ENCODE measurements at regions not wholly inside any gene's neighbourhood (a gene's known extent, or its start where the extent isn't known, plus 50 kb on each side); places are given as distances from the start of the nearest gene placed in this dataset.
A peak's percentile ranks its signal among the peaks of the same experiment; 100 is the strongest.

- H3K4me3 ChIP-seq (ENCODE audit: low read depth, low read length) = peak overlapping the region; percentile 25
- no peak for DNase-seq (ENCODE audit: low read depth)
Measured at GRCh38 chr14:23694949-23695663, 58.9 kb downstream of the DHRS2 start.

GRCh38 chr14:23695664-23695999 is 59.5 kb downstream of the DHRS2 start:
- DNase-seq (ENCODE audit: low read depth) = peak; percentile 27
- no peak for TF ChIP-seq CTCF (IDR thresholded peaks at IDR 0.05; ENCODE audit: insufficient read depth, low read length)
- peak overlapping the region; percentile 13 for H3K4me3 ChIP-seq (ENCODE audit: low read depth, low read length)

More at GRCh38 chr14:23694949-23695663, 58.9 kb downstream of the DHRS2 start:
- TF ChIP-seq CTCF (IDR thresholded peaks at IDR 0.05; ENCODE audit: insufficient read depth, low read length) = no peak

GRCh38 chr14:23696701-23697239 is 60.6 kb downstream of the DHRS2 start:
- H3K4me3 ChIP-seq (ENCODE audit: low read depth, low read length) = no peak overlapping the region
- no peak for TF ChIP-seq CTCF (IDR thresholded peaks at IDR 0.05; ENCODE audit: insufficient read depth, low read length)
- DNase-seq (ENCODE audit: low read depth) = no peak

DNA sequence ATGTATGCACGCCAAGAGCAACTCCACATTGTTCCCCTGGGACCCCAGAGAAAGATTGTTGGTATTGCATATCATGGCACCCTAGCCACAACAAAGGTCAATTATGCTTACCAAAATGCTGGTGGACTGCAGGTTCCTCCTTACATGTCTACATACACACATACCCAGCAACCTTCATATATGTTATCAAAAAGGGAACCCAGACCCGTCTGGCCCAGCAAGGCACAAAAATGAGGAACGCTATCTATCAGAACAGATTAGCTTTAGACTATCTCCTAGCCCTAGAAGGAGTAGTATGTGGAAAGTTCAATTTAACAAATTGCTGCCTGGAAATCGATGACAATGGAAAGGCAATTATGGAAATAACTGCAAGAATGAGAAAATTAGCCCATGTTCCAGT is 61.5 kb downstream of the DHRS2 start:
- DNase-seq (ENCODE audit: low read depth) = no peak
- no peak for TF ChIP-seq CTCF (IDR thresholded peaks at IDR 0.05; ENCODE audit: insufficient read depth, low read length)
- no peak overlapping the region for H3K4me3 ChIP-seq (ENCODE audit: low read depth, low read length)

DNA sequence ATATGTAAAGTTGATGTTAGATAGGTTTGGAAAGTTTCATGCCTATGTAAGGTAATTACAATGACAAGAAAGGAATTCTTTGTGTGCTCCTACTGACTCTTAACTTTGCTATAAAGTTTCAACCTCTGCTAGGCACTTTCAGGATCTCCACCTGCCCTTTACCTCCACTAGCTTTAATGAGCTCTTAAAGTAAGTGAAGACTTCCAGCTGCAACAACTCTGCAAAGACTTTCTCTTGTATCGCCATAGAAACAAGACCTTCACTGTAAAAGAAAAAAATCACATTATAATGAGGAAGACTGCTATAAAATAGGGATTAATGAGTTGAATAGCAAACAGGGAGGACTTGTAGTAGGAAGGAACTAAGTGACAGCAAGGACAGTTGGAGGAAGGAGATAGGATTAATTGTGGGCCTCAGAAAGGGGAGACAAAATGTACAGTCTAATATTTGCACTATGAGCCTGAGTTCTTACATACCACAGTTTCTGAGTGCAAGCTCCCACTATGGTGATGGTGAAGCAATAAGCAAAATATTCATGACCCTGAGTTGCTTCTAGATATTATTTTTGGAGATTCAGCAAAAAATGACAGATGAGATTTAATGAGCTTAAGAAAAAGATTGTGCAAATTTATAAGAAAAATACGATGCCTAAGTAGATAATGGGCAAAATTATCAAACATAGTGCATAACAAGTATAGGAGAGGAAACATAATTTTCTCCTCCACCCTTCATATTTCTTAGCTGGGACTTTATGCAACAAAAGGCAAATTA is 66.7 kb downstream of the DHRS2 start:
- no peak overlapping the region for H3K4me3 ChIP-seq (ENCODE audit: low read depth, low read length)
- DNase-seq (ENCODE audit: low read depth) = no peak
- no peak for TF ChIP-seq CTCF (IDR thresholded peaks at IDR 0.05; ENCODE audit: insufficient read depth, low read length)

- no peak for TF ChIP-seq CTCF (IDR thresholded peaks at IDR 0.05; ENCODE audit: insufficient read depth, low read length)
- no peak for DNase-seq (ENCODE audit: low read depth)
- no peak overlapping the region for H3K4me3 ChIP-seq (ENCODE audit: low read depth, low read length)
Measured at GRCh38 chr14:23704890-23705289, 68.7 kb downstream of the DHRS2 start.

Measured in fibroblast of the aortic adventitia (primary cell).